ENCODE measurements at regions not wholly inside any gene's neighbourhood (a gene's known extent, or its start where the extent isn't known, plus 50 kb on each side); places are given as distances from the start of the nearest gene placed in this dataset.

GRCh38 chr13:88424463-88424862, 753.3 kb downstream of the SLITRK5 start:
- TF ChIP-seq CTCF (IDR thresholded peaks at IDR 0.05) (no peak), POLR2A (IDR thresholded peaks at IDR 0.05) (no peak)

Measured in thyroid gland (tissue), 4 donors.